Smooth muscle cell (in vitro differentiated cells): ENCODE measurements at regions not wholly inside any gene's neighbourhood (a gene's known extent, or its start where the extent isn't known, plus 50 kb on each side); places are given as distances from the start of the nearest gene placed in this dataset.

Experiments used
- DNase-seq: peaks from one replicate; lab custom pipeline; 2025; ENCODE audit not compliant: unreplicated experiment; lab: John Stamatoyannopoulos, UW
- H2AFZ ChIP-seq: fragments of 200-600 bp; sonication (generic); 2 replicates; pipeline ENCODE4 v1.6.0; 2016; ENCODE audit warnings: antibody characterized with exemption, low read depth, mild to moderate bottlenecking
- H3F3A ChIP-seq: fragments of 200-600 bp; sonication (generic); 2 replicates; pipeline ENCODE4 v1.6.0; 2017; ENCODE audit warnings: antibody characterized with exemption, low read depth
- H3K27ac ChIP-seq: fragments of 200-600 bp; sonication (generic); 2 replicates; pipeline ENCODE4 v1.5.1; 2016; ENCODE audit warnings: low read depth, mild to moderate bottlenecking
- H3K27me3 ChIP-seq: fragments of 200-600 bp; sonication (generic); 2 replicates; pipeline ENCODE4 v1.6.1; 2016; ENCODE audit warnings: low read depth, mild to moderate bottlenecking
- H3K36me3 ChIP-seq: fragments of 200-600 bp; sonication (generic); 2 replicates; pipeline ENCODE4 v1.5.1; 2016; ENCODE audit warnings: low read depth
- H3K4me1 ChIP-seq: fragments of 200-600 bp; sonication (generic); 2 replicates; pipeline ENCODE4 v1.5.1; 2016; ENCODE audit warnings: low read depth
- H3K4me2 ChIP-seq: fragments of 200-600 bp; sonication (generic); 2 replicates; pipeline ENCODE4 v1.6.0; 2016; ENCODE audit warnings: mild to moderate bottlenecking
- H3K4me3 ChIP-seq: fragments of 200-600 bp; sonication (generic); 2 replicates; pipeline ENCODE4 v1.5.1; 2016; ENCODE audit warnings: mild to moderate bottlenecking
- H3K79me2 ChIP-seq: fragments of 200-600 bp; sonication (generic); 2 replicates; pipeline ENCODE4 v1.6.0; 2016; ENCODE audit warnings: low read depth, mild to moderate bottlenecking
- H3K9ac ChIP-seq: fragments of 200-600 bp; sonication (generic); 2 replicates; pipeline ENCODE4 v1.6.0; 2016; ENCODE audit warnings: low read depth
- H3K9me3 ChIP-seq: fragments of 200-600 bp; sonication (generic); replicated peaks from 2 replicates; pipeline ENCODE4 v1.5.1; 2016; ENCODE audit warnings: low read depth
- H4K20me1 ChIP-seq: fragments of 200-600 bp; sonication (generic); 2 replicates; pipeline ENCODE4 v1.6.0; 2016; ENCODE audit warnings: low read depth
- CTCF ChIP-seq: fragments of 200-600 bp; sonication (generic); IDR thresholded peaks from 2 replicates; pipeline ENCODE4 v1.5.1; 2017; ENCODE audit warnings: borderline replicate concordance, mild to moderate bottlenecking, antibody characterized with exemption; ENCODE audit not compliant: insufficient read depth, poor library complexity, severe bottlenecking
- WGBS: methylation state at CpG from one replicate; pipeline ENCODE4 v1.1.7; 2016; ENCODE audit warnings: low lambda C conversion rate; 5-methylcytosine and 5-hydroxymethylcytosine counted together

DNA sequence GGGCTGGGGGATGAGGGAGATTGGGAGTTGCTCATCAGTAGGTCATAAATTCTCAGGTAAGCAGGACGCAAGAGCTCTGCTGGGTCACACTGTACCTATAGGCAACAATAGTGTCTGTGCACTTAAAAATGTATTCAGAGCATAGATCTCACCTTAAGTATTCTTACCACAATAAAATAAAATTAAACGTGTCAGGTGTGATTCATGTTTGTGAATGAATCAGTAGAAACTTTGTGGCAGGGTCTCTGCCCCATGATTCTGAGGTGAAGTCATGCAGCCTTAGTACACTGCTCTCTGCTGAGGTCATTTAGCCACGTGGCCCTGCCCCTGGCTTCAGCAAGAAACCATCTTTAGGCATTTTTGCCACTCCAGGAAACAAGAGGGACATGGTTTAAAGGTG, 253.8 kb downstream of the FBXO15 start:
- H3K9me3 ChIP-seq, result no peaks in the 10 kb centered on the region
- peaks cover 11% of the 10 kb centered on the region for H3K4me1 ChIP-seq
- no peak overlapping the region for H3K9ac ChIP-seq
- no peak overlapping the region for H3K4me3 ChIP-seq
- no peaks in the 10 kb centered on the region for H3K36me3 ChIP-seq
- DNase-seq, result no peak
- no peaks in the 10 kb centered on the region for H3K27me3 ChIP-seq
- H3K4me2 ChIP-seq, result no peak overlapping the region
- no peak overlapping the region for H2AFZ ChIP-seq
- 80% methylated on average over 3 of the region's 3 CpGs for WGBS
- H3K27ac ChIP-seq, result no peak overlapping the region
- TF ChIP-seq CTCF, result no peak
- no peaks in the 10 kb centered on the region for H4K20me1 ChIP-seq
- no peaks in the 10 kb centered on the region for H3K79me2 ChIP-seq
- H3F3A ChIP-seq, result no peaks in the 10 kb centered on the region

- H3K9ac ChIP-seq, result no peak overlapping the region
- peaks cover 11% of the 10 kb centered on the region for H3K4me1 ChIP-seq
- no peak overlapping the region for H2AFZ ChIP-seq
- WGBS, result 51% methylated on average over 20 of the region's 20 CpGs
- no peaks in the 10 kb centered on the region for H3K79me2 ChIP-seq
- H3K4me2 ChIP-seq, result no peak overlapping the region
- no peaks in the 10 kb centered on the region for H4K20me1 ChIP-seq
- no peaks in the 10 kb centered on the region for H3K27me3 ChIP-seq
- H3K4me3 ChIP-seq, result no peak overlapping the region
- H3K36me3 ChIP-seq, result no peaks in the 10 kb centered on the region
- no peaks in the 10 kb centered on the region for H3F3A ChIP-seq
- DNase-seq, result no peak
- no peak overlapping the region for H3K27ac ChIP-seq
- TF ChIP-seq CTCF, result peak; percentile 4
- no peaks in the 10 kb centered on the region for H3K9me3 ChIP-seq
These were observed 255.8 kb downstream of the FBXO15 start for GRCh38 chr18:73891572-73892421.

DNA sequence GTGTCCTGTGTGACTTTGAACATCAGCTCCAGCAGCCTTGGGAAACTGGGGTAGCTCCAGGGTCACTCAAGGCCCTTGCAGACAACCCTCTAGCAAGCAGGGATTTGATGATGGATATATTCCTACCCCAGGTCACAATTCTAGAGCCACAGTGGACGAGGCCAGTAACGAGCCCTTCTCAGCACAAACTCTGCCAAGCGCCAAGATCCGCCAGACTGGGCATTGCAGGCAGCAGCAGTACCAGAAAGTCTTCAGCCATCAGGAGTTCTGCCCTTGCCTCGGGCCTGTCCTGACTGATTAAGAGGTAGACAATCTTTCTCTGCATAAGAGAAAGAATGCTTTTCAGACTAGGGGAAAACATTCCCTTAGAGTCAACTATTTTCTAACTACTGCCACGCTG, 259.1 kb downstream of the FBXO15 start:
- Histone ChIP-seq H3K27ac (no peak overlapping the region), H3K36me3 (no peaks in the 10 kb centered on the region), H2AFZ (no peak overlapping the region), H4K20me1 (no peaks in the 10 kb centered on the region), H3K4me3 (no peak overlapping the region), H3K4me2 (no peak overlapping the region), H3F3A (no peaks in the 10 kb centered on the region), H3K4me1 (peaks cover 11% of the 10 kb centered on the region), H3K27me3 (no peaks in the 10 kb centered on the region), H3K9me3 (no peaks in the 10 kb centered on the region), H3K9ac (no peak overlapping the region), H3K79me2 (no peaks in the 10 kb centered on the region)
- DNase-seq, result no peak
- TF ChIP-seq CTCF, result no peak
- WGBS, result 88% methylated on average over 6 of the region's 6 CpGs

- H2AFZ ChIP-seq, result no peak overlapping the region
- H3K4me2 ChIP-seq, result no peak overlapping the region
- WGBS, result 94% methylated on average over 3 of the region's 3 CpGs
- H4K20me1 ChIP-seq, result no peaks in the 10 kb centered on the region
- H3K4me1 ChIP-seq, result peaks cover 11% of the 10 kb centered on the region
- H3K9me3 ChIP-seq, result no peaks in the 10 kb centered on the region
- H3K79me2 ChIP-seq, result no peaks in the 10 kb centered on the region
- TF ChIP-seq CTCF, result no peak
- H3K9ac ChIP-seq, result no peak overlapping the region
- no peaks in the 10 kb centered on the region for H3K36me3 ChIP-seq
- no peak overlapping the region for H3K27ac ChIP-seq
- no peaks in the 10 kb centered on the region for H3K27me3 ChIP-seq
- DNase-seq, result no peak
- H3F3A ChIP-seq, result no peaks in the 10 kb centered on the region
- H3K4me3 ChIP-seq, result no peak overlapping the region
These were observed 259.8 kb downstream of the FBXO15 start for GRCh38 chr18:73887801-73888200.
